LNCAP (cell line): ENCODE measurements at regions not wholly inside any gene's neighbourhood (a gene's known extent, or its start where the extent isn't known, plus 50 kb on each side); places are given as distances from the start of the nearest gene placed in this dataset.

Experiments
- CTCF ChIP-seq: fragments of 450-650 bp; IDR thresholded peaks from 2 replicates; pipeline ENCODE4 v1.5.1; 2017; ENCODE audit warnings: mild to moderate bottlenecking

DNA sequence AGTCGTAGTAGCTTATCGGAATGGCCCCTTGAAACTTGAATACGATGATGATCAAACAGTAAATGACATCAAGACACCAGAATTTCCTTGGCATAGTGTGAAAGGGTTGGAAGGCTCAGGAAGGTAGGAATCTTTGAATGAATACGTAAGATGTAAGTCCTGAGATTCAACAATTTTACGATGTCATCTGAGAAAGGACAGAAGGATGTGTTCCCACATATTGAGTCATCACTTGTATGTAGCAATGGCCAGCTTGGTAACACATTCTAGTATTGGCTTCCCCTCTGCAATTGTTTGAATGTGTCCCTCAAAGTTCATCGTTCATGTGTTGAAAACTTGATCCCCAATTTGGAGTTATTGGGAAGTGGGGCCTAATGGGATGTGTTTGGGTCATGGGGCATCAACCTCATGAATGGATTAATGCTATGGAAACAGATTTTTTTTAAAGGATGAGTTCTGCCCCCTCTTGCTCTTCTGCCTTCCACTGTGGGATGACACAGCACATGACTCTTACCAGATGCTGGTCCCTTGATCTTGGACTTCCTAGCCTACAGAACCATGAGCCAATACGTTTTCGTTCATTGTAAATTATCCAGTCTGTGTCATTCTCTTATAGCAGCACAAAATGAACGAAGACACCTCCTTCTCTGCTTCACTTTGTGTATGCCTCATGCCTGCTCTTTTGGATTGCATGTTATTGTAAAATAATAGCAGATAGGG is 284.6 kb downstream of the BCAT1 start:
- no peak for TF ChIP-seq CTCF

GRCh38 chr12:24661657-24662096 is 287.2 kb downstream of the BCAT1 start:
- no peak for TF ChIP-seq CTCF

GRCh38 chr12:24659016-24659415 is 289.9 kb downstream of the BCAT1 start:
- TF ChIP-seq CTCF = no peak

DNA sequence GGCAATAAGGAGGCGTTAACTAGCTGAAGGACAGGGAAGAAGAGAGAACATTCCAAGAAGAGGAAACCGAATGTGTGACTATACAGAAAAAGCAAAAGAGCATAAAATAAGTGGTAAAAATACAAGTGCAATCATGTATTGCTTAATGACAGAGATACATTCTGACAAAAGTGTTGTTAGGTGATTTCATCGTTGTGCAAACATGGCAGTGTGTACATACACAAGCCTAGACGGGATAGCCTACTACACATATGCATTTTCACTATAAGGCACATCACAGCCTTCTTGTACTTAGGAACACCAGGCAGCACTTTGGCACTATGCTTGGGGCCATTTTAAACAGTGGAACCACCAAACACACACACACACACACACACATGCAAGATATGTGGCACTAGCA is 299.3 kb downstream of the BCAT1 start:
- TF ChIP-seq CTCF = no peak

DNA sequence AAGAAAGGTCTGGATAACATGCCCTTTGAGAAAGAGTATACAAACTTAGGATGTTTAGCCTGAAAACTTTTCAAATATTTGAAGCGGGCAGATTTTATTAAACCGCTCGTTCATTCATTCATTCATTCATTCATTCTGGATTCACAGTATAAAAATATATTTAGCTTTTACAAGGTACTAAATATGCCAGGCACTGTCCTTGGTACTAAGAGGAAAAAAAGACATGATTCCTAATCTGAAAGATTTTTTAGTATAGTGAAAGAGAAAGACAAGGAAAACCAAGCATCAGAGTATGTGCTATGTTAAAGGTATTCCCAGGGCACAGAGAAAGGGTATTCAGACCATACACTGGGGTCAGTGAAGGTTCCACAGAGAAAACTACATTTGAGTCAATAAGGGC is 299.7 kb downstream of the BCAT1 start:
- TF ChIP-seq CTCF = no peak

GRCh38 chr12:24645254-24645653 is 303.6 kb downstream of the BCAT1 start:
- no peak for TF ChIP-seq CTCF

DNA sequence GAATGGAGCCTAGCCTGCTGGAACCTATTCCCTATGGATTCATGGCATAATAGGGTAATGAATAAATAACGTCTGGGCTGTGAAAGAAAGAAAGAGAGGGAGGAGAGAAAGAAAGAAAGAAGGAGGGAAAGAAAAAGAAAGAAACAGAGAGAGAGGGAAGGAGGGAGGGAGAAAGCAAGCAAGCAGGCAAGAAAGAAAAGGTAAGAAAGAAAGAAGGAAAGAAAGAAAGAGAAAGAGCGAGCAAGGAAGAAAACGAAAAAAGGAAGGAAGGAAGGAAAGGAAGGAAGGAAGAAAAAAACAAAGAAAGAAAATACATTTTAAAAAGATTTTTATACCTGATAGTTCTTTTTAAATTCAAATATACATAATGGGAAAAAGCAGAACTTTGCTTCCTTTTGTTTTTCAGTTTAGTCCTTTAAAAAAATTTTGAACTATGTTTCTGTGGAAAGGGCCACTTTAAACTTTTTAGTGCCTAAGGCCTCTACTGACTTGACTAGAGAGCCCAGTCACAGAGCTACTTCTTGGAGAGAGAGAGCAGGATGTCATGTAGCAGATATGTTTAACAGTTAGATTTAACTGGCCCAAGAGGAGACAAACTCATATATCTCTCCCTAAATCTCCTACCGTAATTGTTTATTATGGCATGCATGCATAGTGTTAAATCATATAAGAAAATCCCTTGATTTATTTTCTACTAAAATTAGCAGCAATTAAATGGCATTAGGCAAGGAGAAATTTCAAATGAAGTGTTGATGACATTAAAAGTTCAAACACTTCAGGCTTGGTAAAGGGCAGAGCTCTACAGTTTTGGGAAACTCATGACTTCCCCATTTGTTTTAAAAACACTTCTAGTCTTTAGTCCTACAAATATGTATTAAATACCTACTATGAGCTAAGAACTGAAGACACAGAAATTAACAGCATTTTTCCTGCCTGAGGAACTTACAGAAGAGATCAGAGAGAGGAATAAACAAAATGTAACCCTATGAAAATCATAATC is 305.5 kb downstream of the BCAT1 start:
- TF ChIP-seq CTCF = no peak
